ENCODE measurements at regions not wholly inside any gene's neighbourhood (a gene's known extent, or its start where the extent isn't known, plus 50 kb on each side); places are given as distances from the start of the nearest gene placed in this dataset.

DNA sequence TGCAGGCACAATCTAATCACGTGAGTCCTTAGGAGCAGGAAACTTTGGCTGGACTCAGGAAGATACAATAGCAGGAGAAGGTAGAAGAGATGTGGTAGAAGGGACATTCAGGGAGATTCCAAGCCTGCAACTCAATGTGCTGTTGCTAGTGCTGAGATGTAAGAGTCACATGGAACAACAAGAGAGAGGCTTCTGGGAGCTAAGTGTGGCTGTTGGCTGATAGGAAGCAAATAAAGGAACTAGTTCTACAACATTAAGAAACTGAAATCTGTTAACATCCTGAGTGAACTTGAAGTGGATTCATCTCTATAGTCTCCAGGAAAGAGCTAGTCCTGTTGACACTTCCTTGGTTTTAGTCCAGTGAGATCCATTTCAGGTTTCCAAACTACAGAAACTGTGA is 1207.4 kb downstream of the ADGRL3 start:
- TF ChIP-seq, protein P1, sequence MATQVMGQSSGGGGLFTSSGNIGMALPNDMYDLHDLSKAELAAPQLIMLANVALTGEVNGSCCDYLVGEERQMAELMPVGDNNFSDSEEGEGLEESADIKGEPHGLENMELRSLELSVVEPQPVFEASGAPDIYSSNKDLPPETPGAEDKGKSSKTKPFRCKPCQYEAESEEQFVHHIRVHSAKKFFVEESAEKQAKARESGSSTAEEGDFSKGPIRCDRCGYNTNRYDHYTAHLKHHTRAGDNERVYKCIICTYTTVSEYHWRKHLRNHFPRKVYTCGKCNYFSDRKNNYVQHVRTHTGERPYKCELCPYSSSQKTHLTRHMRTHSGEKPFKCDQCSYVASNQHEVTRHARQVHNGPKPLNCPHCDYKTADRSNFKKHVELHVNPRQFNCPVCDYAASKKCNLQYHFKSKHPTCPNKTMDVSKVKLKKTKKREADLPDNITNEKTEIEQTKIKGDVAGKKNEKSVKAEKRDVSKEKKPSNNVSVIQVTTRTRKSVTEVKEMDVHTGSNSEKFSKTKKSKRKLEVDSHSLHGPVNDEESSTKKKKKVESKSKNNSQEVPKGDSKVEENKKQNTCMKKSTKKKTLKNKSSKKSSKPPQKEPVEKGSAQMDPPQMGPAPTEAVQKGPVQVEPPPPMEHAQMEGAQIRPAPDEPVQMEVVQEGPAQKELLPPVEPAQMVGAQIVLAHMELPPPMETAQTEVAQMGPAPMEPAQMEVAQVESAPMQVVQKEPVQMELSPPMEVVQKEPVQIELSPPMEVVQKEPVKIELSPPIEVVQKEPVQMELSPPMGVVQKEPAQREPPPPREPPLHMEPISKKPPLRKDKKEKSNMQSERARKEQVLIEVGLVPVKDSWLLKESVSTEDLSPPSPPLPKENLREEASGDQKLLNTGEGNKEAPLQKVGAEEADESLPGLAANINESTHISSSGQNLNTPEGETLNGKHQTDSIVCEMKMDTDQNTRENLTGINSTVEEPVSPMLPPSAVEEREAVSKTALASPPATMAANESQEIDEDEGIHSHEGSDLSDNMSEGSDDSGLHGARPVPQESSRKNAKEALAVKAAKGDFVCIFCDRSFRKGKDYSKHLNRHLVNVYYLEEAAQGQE (IDR thresholded peaks at IDR 0.05; ENCODE audit: insufficient read depth in 1 of 2, low read depth in 2 of 2, low read length in 1 of 2), result no peak
- TF ChIP-seq TCF7L2 (IDR thresholded peaks at IDR 0.05; ENCODE audit: low read depth, low read length), result no peak
- TF ChIP-seq, protein P2, sequence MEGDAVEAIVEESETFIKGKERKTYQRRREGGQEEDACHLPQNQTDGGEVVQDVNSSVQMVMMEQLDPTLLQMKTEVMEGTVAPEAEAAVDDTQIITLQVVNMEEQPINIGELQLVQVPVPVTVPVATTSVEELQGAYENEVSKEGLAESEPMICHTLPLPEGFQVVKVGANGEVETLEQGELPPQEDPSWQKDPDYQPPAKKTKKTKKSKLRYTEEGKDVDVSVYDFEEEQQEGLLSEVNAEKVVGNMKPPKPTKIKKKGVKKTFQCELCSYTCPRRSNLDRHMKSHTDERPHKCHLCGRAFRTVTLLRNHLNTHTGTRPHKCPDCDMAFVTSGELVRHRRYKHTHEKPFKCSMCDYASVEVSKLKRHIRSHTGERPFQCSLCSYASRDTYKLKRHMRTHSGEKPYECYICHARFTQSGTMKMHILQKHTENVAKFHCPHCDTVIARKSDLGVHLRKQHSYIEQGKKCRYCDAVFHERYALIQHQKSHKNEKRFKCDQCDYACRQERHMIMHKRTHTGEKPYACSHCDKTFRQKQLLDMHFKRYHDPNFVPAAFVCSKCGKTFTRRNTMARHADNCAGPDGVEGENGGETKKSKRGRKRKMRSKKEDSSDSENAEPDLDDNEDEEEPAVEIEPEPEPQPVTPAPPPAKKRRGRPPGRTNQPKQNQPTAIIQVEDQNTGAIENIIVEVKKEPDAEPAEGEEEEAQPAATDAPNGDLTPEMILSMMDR (IDR thresholded peaks at IDR 0.05), result no peak
- no peak for TF ChIP-seq SIN3A (IDR thresholded peaks at IDR 0.05; ENCODE audit: borderline replicate concordance, insufficient read depth, low read depth, low read length)
- TF ChIP-seq POLR2AphosphoS5 (IDR thresholded peaks at IDR 0.05; ENCODE audit: low read depth, low read length), result no peak
- Histone ChIP-seq H3K4me1 (ENCODE audit: control insufficient read depth, insufficient read depth, low read length) (no peaks in the 10 kb centered on the region), H3K36me3 (ENCODE audit: control insufficient read depth, insufficient read depth, low read length) (no peaks in the 10 kb centered on the region), H3K9me3 (ENCODE audit: control insufficient read depth, insufficient read depth, low read depth, low read length) (no peaks in the 10 kb centered on the region), H3K27me3 (ENCODE audit: control insufficient read depth, insufficient read depth, low read length) (no peaks in the 10 kb centered on the region), H3K27ac (ENCODE audit: low read length) (no peak overlapping the region), H3K4me3 (ENCODE audit: low read depth in 2 of 2, low read length in 2 of 2) (no peak overlapping the region)
- in situ Hi-C loops (cut with HindIII; ENCODE audit: low pct_unique_long_range_greater_than_20kb, low sequenced_read_pairs), result no loop called here
- POLR2A ChIA-PET, result no interaction called here
- BruUV-seq (replicated peaks), result no TSS peak
- intact Hi-C loops (cut with micrococcal nuclease; ENCODE audit: unreplicated experiment), result no loop called here
- DNase-seq (ENCODE audit: low read depth, low spot score) (no peak), ATAC-seq (no peak)
- CTCF ChIA-PET, result no interaction called here

- BruUV-seq (replicated peaks), result no TSS peak
- no peak for ATAC-seq
Measured at GRCh38 chr4:62402088-62402806, 1202.1 kb downstream of the ADGRL3 start.

More at GRCh38 chr4:62402088-62402806, 1202.1 kb downstream of the ADGRL3 start:
- Histone ChIP-seq H3K9me3 (ENCODE audit: control insufficient read depth, insufficient read depth, low read depth, low read length) (no peaks in the 10 kb centered on the region), H3K27ac (ENCODE audit: low read length) (no peak overlapping the region), H3K36me3 (ENCODE audit: control insufficient read depth, insufficient read depth, low read length) (no peaks in the 10 kb centered on the region), H3K27me3 (ENCODE audit: control insufficient read depth, insufficient read depth, low read length) (no peaks in the 10 kb centered on the region), H3K4me1 (ENCODE audit: control insufficient read depth, insufficient read depth, low read length) (no peaks in the 10 kb centered on the region), H3K4me3 (ENCODE audit: low read depth in 2 of 2, low read length in 2 of 2) (no peak overlapping the region)
- intact Hi-C loops (cut with micrococcal nuclease; ENCODE audit: unreplicated experiment), result no loop called here
- in situ Hi-C loops (cut with HindIII; ENCODE audit: low pct_unique_long_range_greater_than_20kb, low sequenced_read_pairs), result no loop called here
- TF ChIP-seq POLR2AphosphoS5 (IDR thresholded peaks at IDR 0.05; ENCODE audit: low read depth, low read length) (no peak), SIN3A (IDR thresholded peaks at IDR 0.05; ENCODE audit: borderline replicate concordance, insufficient read depth, low read depth, low read length) (no peak), TCF7L2 (IDR thresholded peaks at IDR 0.05; ENCODE audit: low read depth, low read length) (no peak)
- TF ChIP-seq, protein P2 (IDR thresholded peaks at IDR 0.05), result no peak
- TF ChIP-seq, protein P1 (IDR thresholded peaks at IDR 0.05; ENCODE audit: insufficient read depth in 1 of 2, low read depth in 2 of 2, low read length in 1 of 2), result no peak
- ChIA-PET POLR2A (no interaction called here), CTCF (no interaction called here)
- no peak for DNase-seq (ENCODE audit: low read depth, low spot score)

Measured in Panc1 (cell line).